ENCODE measurements at regions not wholly inside any gene's neighbourhood (a gene's known extent, or its start where the extent isn't known, plus 50 kb on each side); places are given as distances from the start of the nearest gene placed in this dataset.

DNA sequence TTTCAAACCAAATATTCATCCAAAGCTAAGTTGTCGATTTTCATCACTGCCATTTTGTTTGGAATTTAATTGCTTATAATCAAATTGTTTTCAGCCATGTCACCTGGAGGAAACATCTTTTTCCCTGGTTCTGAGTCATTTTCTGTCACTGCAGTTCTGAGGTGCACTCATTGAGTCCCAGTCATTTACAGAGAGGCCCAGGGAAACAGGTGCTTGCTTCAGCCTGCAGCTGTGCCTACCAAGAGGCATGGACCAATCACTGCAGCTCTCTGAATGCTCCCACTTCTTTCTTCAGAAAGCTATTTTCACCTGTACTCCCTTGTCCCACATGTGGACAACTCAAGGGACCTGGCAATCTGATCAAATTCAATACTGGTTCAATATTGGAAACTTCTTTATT is 308.1 kb downstream of the COG6 start:
- no peak overlapping the region for H3K4me3 ChIP-seq (ENCODE audit: low read depth, low read length, poor library complexity, severe bottlenecking)
- no peaks in the 10 kb centered on the region for H3K79me2 ChIP-seq (ENCODE audit: insufficient read depth, low read length)
- H3K4me2 ChIP-seq (ENCODE audit: low read length), result no peak overlapping the region
- TF ChIP-seq CTCF (IDR thresholded peaks at IDR 0.05; ENCODE audit: low read length), result no peak
- no peak for TF ChIP-seq EZH2 (IDR thresholded peaks at IDR 0.05; ENCODE audit: borderline replicate concordance, low read length)
- no peaks in the 10 kb centered on the region for H3K9me2 ChIP-seq (ENCODE audit: low read depth, low read length)
- no peaks in the 10 kb centered on the region for H3K36me3 ChIP-seq (ENCODE audit: insufficient read depth, low read length)
- H3F3A ChIP-seq (ENCODE audit: insufficient read depth, low read length), result no peaks in the 10 kb centered on the region
- H3K27me3 ChIP-seq (ENCODE audit: insufficient read depth, low read length), result no peaks in the 10 kb centered on the region
- H3K9me3 ChIP-seq (ENCODE audit: low read length), result no peaks in the 10 kb centered on the region
- H3K9ac ChIP-seq (ENCODE audit: low read length), result no peak overlapping the region
- H4K20me1 ChIP-seq (ENCODE audit: insufficient read depth, low read length), result no peaks in the 10 kb centered on the region
- H2AFZ ChIP-seq (ENCODE audit: low read length), result no peak overlapping the region
- H3K4me1 ChIP-seq (ENCODE audit: insufficient read depth, low read length, severe bottlenecking), result no peaks in the 10 kb centered on the region
- H3K27ac ChIP-seq (ENCODE audit: low read depth, low read length, poor library complexity, severe bottlenecking), result no peak overlapping the region

GRCh38 chr13:39965309-39965708 is 309.8 kb downstream of the COG6 start:
- Histone ChIP-seq H4K20me1 (ENCODE audit: insufficient read depth, low read length) (no peaks in the 10 kb centered on the region), H2AFZ (ENCODE audit: low read length) (no peak overlapping the region), H3K79me2 (ENCODE audit: insufficient read depth, low read length) (no peaks in the 10 kb centered on the region), H3K4me2 (ENCODE audit: low read length) (no peak overlapping the region), H3K4me1 (ENCODE audit: insufficient read depth, low read length, severe bottlenecking) (peaks cover 2% of the 10 kb centered on the region), H3K36me3 (ENCODE audit: insufficient read depth, low read length) (no peaks in the 10 kb centered on the region), H3K9ac (ENCODE audit: low read length) (no peak overlapping the region), H3F3A (ENCODE audit: insufficient read depth, low read length) (no peaks in the 10 kb centered on the region), H3K9me2 (ENCODE audit: low read depth, low read length) (no peaks in the 10 kb centered on the region), H3K27me3 (ENCODE audit: insufficient read depth, low read length) (no peaks in the 10 kb centered on the region), H3K9me3 (ENCODE audit: low read length) (no peaks in the 10 kb centered on the region), H3K27ac (ENCODE audit: low read depth, low read length, poor library complexity, severe bottlenecking) (no peak overlapping the region), H3K4me3 (ENCODE audit: low read depth, low read length, poor library complexity, severe bottlenecking) (no peak overlapping the region)
- no peak for TF ChIP-seq EZH2 (IDR thresholded peaks at IDR 0.05; ENCODE audit: borderline replicate concordance, low read length)
- no peak for TF ChIP-seq CTCF (IDR thresholded peaks at IDR 0.05; ENCODE audit: low read length)

DNA sequence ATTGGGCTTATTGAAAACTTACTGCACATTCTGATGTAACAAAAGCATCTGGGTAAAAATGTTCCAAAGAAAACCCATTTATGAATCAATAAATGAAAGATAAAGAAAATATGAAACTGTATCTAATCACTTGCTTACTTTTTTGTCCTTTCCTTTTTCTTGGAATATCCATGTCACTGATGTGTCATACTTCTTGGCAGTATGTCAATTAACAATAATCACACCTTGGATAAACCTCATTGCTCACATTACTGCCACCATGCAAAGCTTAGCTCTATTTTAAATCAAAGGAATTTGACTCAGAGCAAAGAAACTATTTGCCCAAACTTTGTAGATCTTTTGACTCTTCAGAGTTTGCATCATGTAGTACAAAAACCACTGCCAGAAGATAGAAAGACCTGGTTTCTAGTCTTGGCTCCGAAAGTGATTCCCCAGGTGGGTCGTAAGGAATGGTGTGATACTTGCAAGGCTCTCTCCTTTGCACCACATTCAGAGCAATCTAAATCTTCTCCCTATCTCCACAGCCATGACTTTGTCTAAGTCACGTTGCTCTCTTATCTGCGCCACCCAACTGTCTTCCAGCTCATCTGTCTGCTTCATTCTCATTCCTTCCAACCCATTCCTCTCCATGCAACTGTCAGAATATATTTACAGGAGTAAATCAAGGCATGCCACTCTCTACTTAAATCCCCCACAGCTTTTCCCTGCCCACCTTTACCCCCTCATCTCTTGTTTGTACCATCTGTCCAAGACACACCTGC is 311.9 kb downstream of the COG6 start:
- Histone ChIP-seq H3K27me3 (ENCODE audit: insufficient read depth, low read length) (no peaks in the 10 kb centered on the region), H2AFZ (ENCODE audit: low read length) (no peak overlapping the region), H3K27ac (ENCODE audit: low read depth, low read length, poor library complexity, severe bottlenecking) (no peak overlapping the region), H3K36me3 (ENCODE audit: insufficient read depth, low read length) (no peaks in the 10 kb centered on the region), H3K4me2 (ENCODE audit: low read length) (no peak overlapping the region), H4K20me1 (ENCODE audit: insufficient read depth, low read length) (no peaks in the 10 kb centered on the region), H3K9me2 (ENCODE audit: low read depth, low read length) (no peaks in the 10 kb centered on the region), H3K4me1 (ENCODE audit: insufficient read depth, low read length, severe bottlenecking) (peaks cover 7% of the 10 kb centered on the region), H3K79me2 (ENCODE audit: insufficient read depth, low read length) (no peaks in the 10 kb centered on the region), H3K9me3 (ENCODE audit: low read length) (no peaks in the 10 kb centered on the region), H3F3A (ENCODE audit: insufficient read depth, low read length) (no peaks in the 10 kb centered on the region), H3K4me3 (ENCODE audit: low read depth, low read length, poor library complexity, severe bottlenecking) (no peak overlapping the region), H3K9ac (ENCODE audit: low read length) (no peak overlapping the region)
- TF ChIP-seq CTCF (IDR thresholded peaks at IDR 0.05; ENCODE audit: low read length), result no peak
- TF ChIP-seq EZH2 (IDR thresholded peaks at IDR 0.05; ENCODE audit: borderline replicate concordance, low read length), result no peak
